ENCODE measurements at regions not wholly inside any gene's neighbourhood (a gene's known extent, or its start where the extent isn't known, plus 50 kb on each side); places are given as distances from the start of the nearest gene placed in this dataset.
A peak's percentile ranks its signal among the peaks of the same experiment; 100 is the strongest.

GRCh38 chr4:126227428-126227827 is 912.7 kb downstream of the FAT4 start:
- Histone ChIP-seq H3K36me3 (ENCODE audit: insufficient read depth, low read length) (no peaks in the 10 kb centered on the region), H3K4me3 (ENCODE audit: low read length) (no peak overlapping the region), H2AFZ (ENCODE audit: low read depth, low read length) (no peak overlapping the region), H3K27me3 (ENCODE audit: insufficient read depth, low read length) (no peaks in the 10 kb centered on the region), H3K4me1 (ENCODE audit: insufficient read depth, low read length) (peaks cover 11% of the 10 kb centered on the region), H3K9me3 (ENCODE audit: low read length) (no peaks in the 10 kb centered on the region)

DNA sequence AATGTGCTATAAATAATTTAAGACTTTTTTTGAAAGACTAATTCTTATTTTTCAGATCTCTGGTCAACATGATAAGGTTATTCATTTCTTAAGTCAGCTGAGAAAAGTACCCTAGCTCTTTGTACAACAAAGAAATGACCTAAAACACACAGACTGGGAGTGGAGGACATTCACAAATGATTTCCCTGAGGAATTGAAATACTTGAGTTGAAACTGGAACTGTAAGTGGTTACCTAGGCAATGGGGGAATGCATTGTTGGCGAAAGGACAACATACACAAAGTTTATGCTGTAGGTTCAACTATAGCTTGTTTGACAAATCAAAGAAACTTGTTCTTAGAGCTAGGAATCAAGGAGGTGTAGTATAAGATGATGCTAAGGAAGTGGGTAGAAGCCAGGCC is 915.5 kb downstream of the FAT4 start:
- Histone ChIP-seq H2AFZ (ENCODE audit: low read depth, low read length) (no peak overlapping the region), H3K4me3 (ENCODE audit: low read length) (no peak overlapping the region), H3K9me3 (ENCODE audit: low read length) (peaks cover 2% of the 10 kb centered on the region), H3K4me1 (ENCODE audit: insufficient read depth, low read length) (peaks cover 11% of the 10 kb centered on the region), H3K36me3 (ENCODE audit: insufficient read depth, low read length) (no peaks in the 10 kb centered on the region), H3K27me3 (ENCODE audit: insufficient read depth, low read length) (no peaks in the 10 kb centered on the region)

DNA sequence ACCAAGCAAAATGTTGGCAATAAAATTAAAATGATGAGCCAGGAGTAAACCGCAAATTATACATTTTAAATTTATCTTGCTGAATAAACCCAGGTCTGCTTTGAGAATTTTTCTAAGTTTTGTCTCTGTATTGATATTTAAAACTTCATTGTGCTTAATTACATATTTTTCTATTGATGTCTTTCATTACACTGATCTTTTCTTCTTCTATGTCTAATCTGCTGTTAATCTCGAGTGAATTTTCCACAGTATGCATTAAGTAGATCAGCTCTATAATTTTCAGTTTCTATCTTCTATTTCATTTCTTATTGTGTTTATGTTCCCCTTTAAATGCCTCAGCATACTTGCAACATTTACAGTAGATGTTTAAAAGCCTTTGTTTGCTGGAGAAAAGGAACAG is 918.7 kb downstream of the FAT4 start:
- Histone ChIP-seq H3K4me3 (ENCODE audit: low read length) (no peak overlapping the region), H3K36me3 (ENCODE audit: insufficient read depth, low read length) (no peaks in the 10 kb centered on the region), H3K9me3 (ENCODE audit: low read length) (peaks cover 2% of the 10 kb centered on the region), H2AFZ (ENCODE audit: low read depth, low read length) (no peak overlapping the region), H3K27me3 (ENCODE audit: insufficient read depth, low read length) (no peaks in the 10 kb centered on the region), H3K4me1 (ENCODE audit: insufficient read depth, low read length) (peaks cover 11% of the 10 kb centered on the region)

DNA sequence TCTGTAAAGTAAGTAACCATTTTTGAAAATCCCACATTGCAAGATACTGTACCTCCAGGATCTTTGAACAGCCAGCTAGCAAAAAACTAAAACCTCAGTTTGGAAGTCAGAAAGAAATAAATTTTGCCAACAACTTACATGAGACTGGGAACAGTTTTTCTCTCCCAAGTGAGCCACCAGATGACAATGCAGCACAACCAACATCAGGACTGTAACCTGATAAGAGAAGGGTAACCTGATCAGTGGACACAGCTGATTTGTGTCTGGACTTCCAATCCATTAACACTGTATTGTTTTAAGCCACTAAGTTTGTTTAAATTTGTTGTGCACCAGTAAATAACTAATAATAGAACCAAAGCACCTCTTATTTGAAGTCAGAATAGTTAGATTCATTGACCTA is 923.3 kb downstream of the FAT4 start:
- Histone ChIP-seq H2AFZ (ENCODE audit: low read depth, low read length) (no peak overlapping the region), H3K27me3 (ENCODE audit: insufficient read depth, low read length) (no peaks in the 10 kb centered on the region), H3K4me1 (ENCODE audit: insufficient read depth, low read length) (peaks cover 9% of the 10 kb centered on the region)

DNA sequence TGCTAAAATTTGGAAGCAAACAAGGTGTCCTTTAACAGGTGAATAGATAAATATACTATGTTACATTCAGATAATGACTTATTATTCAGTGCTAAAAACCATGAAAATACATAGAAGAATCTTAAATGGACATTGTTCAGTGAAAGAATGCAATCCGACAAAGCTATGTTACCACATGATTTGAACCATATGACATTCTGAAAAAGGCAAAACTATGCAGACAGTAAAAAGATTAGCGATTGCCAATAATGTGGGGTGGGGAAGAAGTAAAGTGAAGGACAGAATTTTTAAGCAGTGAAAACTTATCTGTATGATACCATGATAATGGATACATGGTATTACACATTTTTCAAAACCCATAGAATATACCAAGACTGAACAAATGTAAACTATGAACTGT is 926.9 kb downstream of the FAT4 start:
- peaks cover 12% of the 10 kb centered on the region for H3K4me1 ChIP-seq (ENCODE audit: insufficient read depth, low read length)
- H2AFZ ChIP-seq (ENCODE audit: low read depth, low read length) = no peak overlapping the region
- no peaks in the 10 kb centered on the region for H3K9me3 ChIP-seq (ENCODE audit: low read length)
- H3K36me3 ChIP-seq (ENCODE audit: insufficient read depth, low read length) = no peaks in the 10 kb centered on the region
- no peak overlapping the region for H3K4me3 ChIP-seq (ENCODE audit: low read length)
- H3K27me3 ChIP-seq (ENCODE audit: insufficient read depth, low read length) = no peaks in the 10 kb centered on the region

More for the DNA sequence above, 923.3 kb downstream of the FAT4 start:
- H3K4me3 ChIP-seq (ENCODE audit: low read length) = no peak overlapping the region
- H3K36me3 ChIP-seq (ENCODE audit: insufficient read depth, low read length) = no peaks in the 10 kb centered on the region
- H3K9me3 ChIP-seq (ENCODE audit: low read length) = peaks cover 2% of the 10 kb centered on the region

DNA sequence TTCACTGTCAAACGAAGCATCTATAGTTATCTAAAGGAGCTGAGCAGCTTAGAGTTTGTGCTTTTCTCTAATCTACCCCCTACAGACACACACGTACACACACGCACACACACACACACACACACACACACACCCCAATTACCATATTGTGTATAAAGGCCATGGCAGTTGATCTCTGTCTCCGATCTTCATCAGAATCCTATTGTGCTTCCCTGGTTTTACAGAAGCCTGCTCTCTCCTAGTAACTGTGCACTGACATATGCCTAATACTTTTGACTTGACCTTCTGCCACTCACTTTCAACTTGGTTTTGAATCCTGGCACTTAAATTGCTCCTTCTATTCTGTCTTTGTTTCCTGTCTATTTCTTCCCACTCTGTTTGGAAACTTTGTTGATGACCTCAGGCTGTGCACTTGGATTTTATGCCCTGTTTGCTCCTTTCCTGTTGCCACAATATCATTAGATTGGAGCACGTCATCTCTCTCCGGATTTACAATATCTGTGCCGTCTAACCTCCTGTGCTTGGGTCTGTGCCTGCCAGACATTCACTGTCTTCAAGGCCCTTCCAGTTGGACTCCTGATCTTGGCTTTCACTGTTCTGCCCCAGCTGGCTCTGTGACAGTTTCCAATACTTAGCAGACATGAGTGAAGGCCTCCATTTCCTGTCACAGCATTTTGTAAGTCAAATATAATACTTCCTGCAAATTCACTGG is 928.1 kb downstream of the FAT4 start:
- no peaks in the 10 kb centered on the region for H3K9me3 ChIP-seq (ENCODE audit: low read length)
- peak overlapping the region; percentile 22 for H3K4me3 ChIP-seq (ENCODE audit: low read length)
- H2AFZ ChIP-seq (ENCODE audit: low read depth, low read length) = no peak overlapping the region
- H3K4me1 ChIP-seq (ENCODE audit: insufficient read depth, low read length) = peaks cover 12% of the 10 kb centered on the region
- H3K27me3 ChIP-seq (ENCODE audit: insufficient read depth, low read length) = no peaks in the 10 kb centered on the region
- H3K36me3 ChIP-seq (ENCODE audit: insufficient read depth, low read length) = no peaks in the 10 kb centered on the region

GRCh38 chr4:126247409-126247808 is 932.7 kb downstream of the FAT4 start:
- no peaks in the 10 kb centered on the region for H3K36me3 ChIP-seq (ENCODE audit: insufficient read depth, low read length)
- H3K27me3 ChIP-seq (ENCODE audit: insufficient read depth, low read length) = no peaks in the 10 kb centered on the region
- no peak overlapping the region for H3K4me3 ChIP-seq (ENCODE audit: low read length)
- peaks cover 9% of the 10 kb centered on the region for H3K4me1 ChIP-seq (ENCODE audit: insufficient read depth, low read length)
- no peaks in the 10 kb centered on the region for H3K9me3 ChIP-seq (ENCODE audit: low read length)
- H2AFZ ChIP-seq (ENCODE audit: low read depth, low read length) = no peak overlapping the region

DNA sequence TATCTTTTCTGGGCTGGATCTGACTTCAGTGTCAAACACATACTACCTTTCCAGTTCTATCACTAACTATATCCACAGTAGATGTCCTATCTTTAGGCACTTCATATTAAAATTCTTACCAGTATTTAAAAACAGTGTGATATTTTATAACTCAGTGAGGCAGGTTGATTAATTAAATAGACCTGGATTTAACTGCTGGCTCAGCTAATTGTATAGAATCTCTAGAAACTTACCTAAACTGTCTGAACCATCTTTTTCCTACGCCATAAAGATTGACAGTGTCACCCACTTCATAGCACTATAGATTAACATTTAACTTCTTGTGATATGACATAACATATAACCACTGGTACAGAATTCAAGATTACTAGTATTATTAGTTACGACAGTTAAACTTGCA is 935.3 kb downstream of the FAT4 start:
- Histone ChIP-seq H3K27me3 (ENCODE audit: insufficient read depth, low read length) (no peaks in the 10 kb centered on the region), H3K4me3 (ENCODE audit: low read length) (no peak overlapping the region), H3K9me3 (ENCODE audit: low read length) (no peaks in the 10 kb centered on the region), H2AFZ (ENCODE audit: low read depth, low read length) (no peak overlapping the region), H3K36me3 (ENCODE audit: insufficient read depth, low read length) (no peaks in the 10 kb centered on the region), H3K4me1 (ENCODE audit: insufficient read depth, low read length) (no peaks in the 10 kb centered on the region)

DNA sequence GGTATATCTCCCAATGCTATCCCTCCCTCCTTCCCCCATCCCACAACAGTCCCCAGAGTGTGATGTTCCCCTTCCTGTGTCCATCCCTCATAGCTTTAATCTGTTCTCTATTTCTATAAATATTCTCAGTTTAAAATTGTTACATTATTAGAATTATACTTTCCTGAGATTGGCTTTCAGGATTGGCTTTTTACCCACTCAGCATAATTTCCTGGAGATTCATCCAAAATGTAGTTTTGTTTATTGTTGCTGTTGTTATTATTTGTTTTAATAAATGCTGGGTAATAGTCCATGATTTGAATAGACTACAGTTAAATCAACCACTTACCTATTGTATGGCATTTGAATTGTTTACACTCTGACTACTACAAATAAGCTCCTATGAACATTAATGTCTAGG is 936.4 kb downstream of the FAT4 start:
- H3K36me3 ChIP-seq (ENCODE audit: insufficient read depth, low read length) = no peaks in the 10 kb centered on the region
- no peaks in the 10 kb centered on the region for H3K4me1 ChIP-seq (ENCODE audit: insufficient read depth, low read length)
- no peaks in the 10 kb centered on the region for H3K9me3 ChIP-seq (ENCODE audit: low read length)
- H3K4me3 ChIP-seq (ENCODE audit: low read length) = no peak overlapping the region
- H2AFZ ChIP-seq (ENCODE audit: low read depth, low read length) = no peak overlapping the region
- H3K27me3 ChIP-seq (ENCODE audit: insufficient read depth, low read length) = no peaks in the 10 kb centered on the region

DNA sequence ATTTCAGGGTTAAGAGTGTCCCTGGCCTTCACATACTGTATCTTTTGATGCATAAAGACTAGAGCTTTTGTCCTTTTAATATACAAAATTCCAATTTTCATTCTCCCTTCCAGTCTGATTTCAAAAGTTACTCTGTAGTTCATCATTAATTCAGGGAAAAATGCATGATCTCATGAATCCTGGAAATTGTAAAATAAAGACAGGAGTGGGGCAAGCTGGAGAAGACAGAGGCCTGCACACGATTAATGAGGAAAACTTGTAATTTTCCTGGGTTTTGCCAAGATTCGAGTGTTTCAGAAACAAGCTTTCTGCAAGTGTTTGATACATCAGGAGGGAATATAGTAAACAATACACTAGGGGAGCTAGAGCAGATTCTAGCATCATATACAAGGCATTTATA is 947.9 kb downstream of the FAT4 start:
- Histone ChIP-seq H3K27me3 (ENCODE audit: insufficient read depth, low read length) (no peaks in the 10 kb centered on the region), H3K9me3 (ENCODE audit: low read length) (no peaks in the 10 kb centered on the region), H2AFZ (ENCODE audit: low read depth, low read length) (peak overlapping the region; percentile 26), H3K36me3 (ENCODE audit: insufficient read depth, low read length) (no peaks in the 10 kb centered on the region), H3K4me1 (ENCODE audit: insufficient read depth, low read length) (peaks cover 11% of the 10 kb centered on the region), H3K4me3 (ENCODE audit: low read length) (no peak overlapping the region)

DNA sequence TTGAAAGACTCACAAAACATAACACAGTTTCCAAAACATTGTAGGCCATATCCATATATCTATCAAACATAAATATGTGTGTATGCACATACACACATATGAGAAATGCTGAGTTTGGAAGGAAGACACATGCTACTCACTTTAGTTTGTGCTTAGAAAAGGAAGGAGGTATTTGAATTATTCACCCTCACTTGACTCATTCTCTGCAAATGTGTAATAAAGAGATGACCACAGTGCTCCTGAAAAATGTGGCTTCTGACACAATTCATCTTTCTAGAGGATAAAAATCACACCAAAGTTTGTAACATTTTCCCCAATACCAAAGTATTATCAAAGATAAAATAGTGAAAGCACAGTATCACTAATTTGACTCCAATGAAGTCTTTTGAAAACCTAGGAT is 950.1 kb downstream of the FAT4 start:
- H3K4me1 ChIP-seq (ENCODE audit: insufficient read depth, low read length) = peaks cover 11% of the 10 kb centered on the region
- H3K27me3 ChIP-seq (ENCODE audit: insufficient read depth, low read length) = no peaks in the 10 kb centered on the region
- H3K9me3 ChIP-seq (ENCODE audit: low read length) = no peaks in the 10 kb centered on the region
- no peak overlapping the region for H3K4me3 ChIP-seq (ENCODE audit: low read length)
- H2AFZ ChIP-seq (ENCODE audit: low read depth, low read length) = no peak overlapping the region
- H3K36me3 ChIP-seq (ENCODE audit: insufficient read depth, low read length) = no peaks in the 10 kb centered on the region

GRCh38 chr4:126265888-126266287 is 951.1 kb downstream of the FAT4 start:
- Histone ChIP-seq H2AFZ (ENCODE audit: low read depth, low read length) (no peak overlapping the region), H3K9me3 (ENCODE audit: low read length) (no peaks in the 10 kb centered on the region), H3K4me1 (ENCODE audit: insufficient read depth, low read length) (peaks cover 11% of the 10 kb centered on the region), H3K36me3 (ENCODE audit: insufficient read depth, low read length) (no peaks in the 10 kb centered on the region), H3K27me3 (ENCODE audit: insufficient read depth, low read length) (no peaks in the 10 kb centered on the region), H3K4me3 (ENCODE audit: low read length) (no peak overlapping the region)

DNA sequence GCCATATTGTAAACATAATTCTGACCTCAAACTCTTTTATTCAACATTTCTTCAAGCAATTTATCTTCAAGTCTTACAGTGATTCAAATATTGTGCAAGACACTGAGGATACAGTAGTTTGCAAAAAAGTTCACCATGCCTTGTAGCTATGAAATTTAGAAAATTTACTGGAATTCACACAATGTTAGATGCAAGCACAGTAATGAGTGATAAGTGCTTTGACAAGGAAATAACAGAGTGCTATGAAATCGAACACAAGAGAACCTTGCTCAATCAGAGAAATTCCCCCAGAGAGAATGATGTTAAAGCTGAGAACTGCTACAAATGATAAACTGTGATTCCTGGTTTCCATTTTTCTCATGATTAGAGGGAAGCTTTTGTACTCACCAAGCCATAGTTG is 952.9 kb downstream of the FAT4 start:
- Histone ChIP-seq H3K9me3 (ENCODE audit: low read length) (no peaks in the 10 kb centered on the region), H3K36me3 (ENCODE audit: insufficient read depth, low read length) (no peaks in the 10 kb centered on the region), H2AFZ (ENCODE audit: low read depth, low read length) (no peak overlapping the region), H3K27me3 (ENCODE audit: insufficient read depth, low read length) (no peaks in the 10 kb centered on the region), H3K4me1 (ENCODE audit: insufficient read depth, low read length) (peaks cover 6% of the 10 kb centered on the region), H3K4me3 (ENCODE audit: low read length) (no peak overlapping the region)

DNA sequence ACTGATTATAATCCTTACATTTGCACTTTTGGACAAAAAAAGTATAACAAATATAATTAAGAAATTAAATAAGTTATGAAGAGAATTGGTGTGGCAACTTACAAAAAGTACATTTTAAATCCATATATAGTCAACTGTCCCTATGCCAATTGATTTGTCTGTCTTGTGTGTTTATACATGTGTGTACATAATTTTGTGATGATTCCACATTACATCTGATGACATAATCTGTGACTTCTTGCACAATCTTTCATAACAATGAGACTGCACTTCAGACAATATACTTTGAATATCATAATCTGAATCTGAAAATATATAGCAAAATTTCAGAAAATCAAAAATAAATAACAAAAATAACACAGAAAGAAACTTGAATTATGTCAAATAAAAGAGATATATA is 953.4 kb downstream of the FAT4 start:
- H3K9me3 ChIP-seq (ENCODE audit: low read length) = no peaks in the 10 kb centered on the region
- H3K4me1 ChIP-seq (ENCODE audit: insufficient read depth, low read length) = peaks cover 6% of the 10 kb centered on the region
- H3K36me3 ChIP-seq (ENCODE audit: insufficient read depth, low read length) = no peaks in the 10 kb centered on the region
- no peak overlapping the region for H3K4me3 ChIP-seq (ENCODE audit: low read length)
- no peak overlapping the region for H2AFZ ChIP-seq (ENCODE audit: low read depth, low read length)
- H3K27me3 ChIP-seq (ENCODE audit: insufficient read depth, low read length) = no peaks in the 10 kb centered on the region

Measured in neuron (in vitro differentiated cells).